HG02678 (cell line): ENCODE measurements at regions not wholly inside any gene's neighbourhood (a gene's known extent, or its start where the extent isn't known, plus 50 kb on each side); places are given as distances from the start of the nearest gene placed in this dataset.
"Not testable (repeated sequence)": the region's sequence is repeated elsewhere in the genome, so short reads cannot be mapped to it uniquely, and the experiment has no call there.

Source experiments
- ATAC-seq: cut with Tn5 transposase; IDR thresholded peaks from one replicate; pipeline ENCODE4 v1.9.1; 2021; ENCODE audit warnings: mild to moderate bottlenecking, moderate library complexity; ENCODE audit not compliant: unreplicated experiment

DNA sequence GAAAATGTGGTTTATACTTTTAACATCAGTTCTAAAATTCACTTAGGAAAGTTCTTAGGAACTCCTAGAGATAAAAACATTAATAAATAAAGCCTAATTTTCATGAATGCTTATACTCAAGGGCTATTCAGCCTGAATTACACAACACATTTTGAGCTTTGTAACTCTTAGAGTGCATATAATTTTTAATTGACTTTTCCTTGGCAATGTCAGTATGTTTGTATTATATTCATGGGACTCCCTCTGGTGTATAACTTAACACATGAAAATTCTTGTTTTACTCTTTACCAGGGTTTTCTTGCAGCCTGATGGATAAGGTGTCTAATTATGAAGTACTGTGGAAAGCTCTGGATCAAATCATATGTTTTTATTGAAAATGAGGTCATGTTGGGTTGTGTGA lies 150.6 kb upstream of the HMGA2 start:
- ATAC-seq: no peak

DNA sequence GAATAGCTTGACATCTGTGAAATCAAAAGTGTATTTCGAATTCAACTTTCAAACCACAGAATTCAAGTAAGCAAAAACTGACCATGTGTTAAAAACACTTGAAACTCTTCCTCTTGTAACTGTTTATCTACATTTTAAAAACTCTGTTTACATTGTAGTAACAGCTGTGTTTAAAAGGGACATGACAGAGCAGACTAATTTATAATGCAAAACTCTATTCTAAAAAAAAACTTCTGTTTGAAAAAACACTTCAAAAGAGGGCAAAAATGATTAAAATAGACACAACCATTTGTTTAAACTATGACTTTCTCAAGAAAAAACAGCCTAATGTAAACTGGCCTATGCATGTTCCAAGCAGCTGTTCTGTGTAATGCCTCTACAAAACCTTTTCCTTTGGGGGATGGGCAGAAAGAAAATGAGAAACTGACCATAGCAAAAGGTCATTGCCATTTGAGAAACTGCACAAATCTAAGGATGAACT lies 149.1 kb upstream of the HMGA2 start:
- no peak for ATAC-seq

DNA sequence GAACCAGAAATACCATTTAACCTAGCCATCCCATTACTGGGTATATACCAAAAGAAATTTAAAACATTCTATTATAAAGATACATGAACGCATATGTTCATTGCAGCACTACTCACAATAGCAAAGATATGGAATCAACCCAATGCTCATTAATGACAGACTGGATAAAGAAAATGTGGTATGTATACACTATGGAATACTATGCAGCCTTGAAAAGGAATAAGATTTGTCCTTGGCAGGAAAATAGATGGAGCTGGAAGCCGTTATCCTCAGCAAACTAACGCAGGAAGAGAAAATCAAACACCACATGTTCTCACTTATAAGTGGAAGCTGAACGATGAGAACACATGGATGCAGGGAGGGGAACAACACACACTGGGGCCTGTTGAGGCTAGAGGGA lies 146.1 kb upstream of the HMGA2 start:
- ATAC-seq: not testable (repeated sequence)

DNA sequence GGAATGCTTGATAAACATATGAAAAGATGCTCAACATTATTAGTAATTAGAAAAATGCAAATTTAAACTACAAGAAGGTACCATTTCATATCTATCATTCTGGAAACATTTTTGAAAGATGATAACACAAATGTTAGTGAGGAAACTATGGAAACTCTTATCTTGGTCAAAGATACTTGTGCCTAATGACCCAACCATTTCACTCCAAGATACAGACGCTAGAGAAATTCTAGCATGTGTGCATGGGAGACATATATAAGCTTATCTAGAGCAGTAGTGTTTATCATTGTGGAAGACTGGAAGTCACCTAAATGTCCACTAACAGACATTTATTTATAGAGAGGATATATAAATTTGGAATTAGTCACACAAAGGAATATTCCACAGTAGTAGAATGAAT lies 143.1 kb upstream of the HMGA2 start:
- no peak for ATAC-seq

DNA sequence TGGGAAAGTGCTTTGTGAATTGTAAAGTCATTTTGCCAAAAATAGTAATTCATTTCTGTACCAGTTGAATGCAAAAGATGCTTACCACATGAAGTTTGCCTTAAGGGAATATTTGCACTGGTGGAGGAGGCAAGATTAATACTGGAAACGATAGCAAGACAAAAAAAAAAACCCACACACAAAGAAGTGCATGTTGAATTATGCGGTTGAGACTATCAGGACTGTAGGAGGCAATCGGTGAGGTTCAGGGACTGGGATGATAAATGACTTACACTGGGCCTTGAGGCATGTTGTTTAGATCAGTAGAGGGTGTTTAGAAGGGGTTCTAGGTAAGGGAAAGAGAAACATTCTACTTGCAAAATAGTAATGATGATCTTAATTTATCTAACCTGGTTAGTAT lies 142.2 kb upstream of the HMGA2 start:
- ATAC-seq: no peak

DNA sequence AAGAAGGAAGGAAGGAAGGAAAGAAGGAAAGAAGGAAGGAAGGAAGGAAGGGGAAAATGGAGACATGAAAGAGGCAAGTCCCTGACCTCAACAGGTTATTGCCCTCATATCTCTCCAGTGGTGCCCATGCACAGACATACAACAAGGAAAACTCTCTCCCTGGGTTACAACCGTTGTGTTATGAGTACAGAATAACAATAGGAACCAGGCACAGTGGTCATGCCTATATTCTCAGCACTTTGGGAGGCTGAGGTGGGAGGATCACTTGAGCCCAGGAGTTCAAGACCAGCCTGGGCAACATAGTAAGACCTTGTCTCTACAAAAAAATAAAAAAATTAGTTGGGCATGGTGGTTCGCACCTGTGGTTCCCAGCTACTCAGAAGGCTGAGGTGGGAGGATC lies 139.4 kb upstream of the HMGA2 start:
- no peak for ATAC-seq

DNA sequence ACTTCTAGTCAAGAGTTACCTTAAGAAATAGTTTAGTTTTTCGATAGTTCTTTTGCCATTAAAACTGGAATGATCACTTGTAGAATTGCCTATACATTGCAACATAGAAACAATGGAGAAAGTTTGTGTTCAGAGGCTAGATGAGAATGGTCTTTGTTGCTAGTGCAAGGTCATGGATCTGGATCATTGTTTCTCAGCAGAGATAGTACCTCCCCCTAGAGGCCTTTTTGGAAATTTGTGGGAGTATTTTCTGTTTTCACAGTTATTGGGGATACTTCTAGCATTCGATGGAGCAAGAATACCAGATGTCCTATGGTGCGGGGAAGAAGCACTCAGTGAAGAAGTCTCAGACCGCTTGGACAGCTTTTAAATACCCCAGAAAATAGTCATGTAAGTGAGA lies 138.8 kb upstream of the HMGA2 start:
- ATAC-seq: no peak

DNA sequence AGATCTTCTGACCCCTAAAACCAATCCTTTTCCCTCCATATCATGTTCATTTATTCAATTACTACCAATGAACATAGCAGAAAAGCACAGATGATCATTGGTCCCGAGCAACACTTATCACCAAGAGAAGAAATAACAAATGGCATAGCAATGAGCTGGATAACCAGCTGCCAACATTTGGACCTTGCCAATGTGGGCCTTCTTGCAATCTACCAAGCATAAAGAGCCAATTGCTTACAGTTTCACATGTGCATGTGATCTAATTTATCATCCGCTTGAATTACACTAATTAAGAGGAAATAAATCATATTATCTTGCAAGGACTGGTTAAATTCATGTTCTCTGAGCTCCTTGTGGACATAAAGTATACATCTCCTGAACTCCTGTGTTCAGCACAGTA lies 134.8 kb upstream of the HMGA2 start:
- ATAC-seq: no peak

DNA sequence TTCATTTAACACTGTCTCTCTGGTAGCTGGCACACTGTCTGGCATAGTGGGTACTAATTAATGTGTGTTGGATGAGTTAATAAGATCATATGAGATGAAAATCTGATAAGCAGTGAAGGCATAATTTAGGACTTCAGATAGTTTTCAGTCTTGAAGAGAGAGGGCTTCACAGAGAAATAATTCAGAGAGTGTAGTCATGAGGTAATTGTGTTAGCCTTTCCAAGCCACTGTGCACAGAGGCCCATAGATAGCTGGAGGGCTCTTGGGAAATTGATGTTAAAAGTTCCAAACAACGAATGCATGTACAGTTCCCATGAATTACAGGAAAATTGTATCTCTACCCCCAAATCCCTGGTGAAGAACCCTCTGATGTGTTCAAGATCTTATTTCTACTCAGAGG lies 133.8 kb upstream of the HMGA2 start:
- ATAC-seq: no peak

DNA sequence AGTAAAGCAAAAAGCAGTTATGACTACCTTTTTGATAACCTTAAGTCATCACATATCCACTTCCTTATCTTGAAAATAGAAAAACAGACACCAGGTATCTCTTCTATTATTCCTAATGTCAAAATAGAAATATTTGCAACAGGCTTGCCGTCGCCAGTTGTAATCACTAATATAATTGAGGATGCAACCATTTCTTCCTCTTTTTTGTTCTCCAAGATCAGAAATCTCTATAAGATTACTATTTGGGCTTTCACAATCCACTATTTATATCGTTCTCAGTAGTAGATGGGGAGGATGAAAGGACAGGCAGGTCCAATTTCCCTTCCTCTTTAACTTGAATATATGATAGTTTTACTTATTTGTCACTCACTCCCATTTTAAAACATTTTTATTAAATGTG lies 130.2 kb upstream of the HMGA2 start:
- no peak for ATAC-seq

DNA sequence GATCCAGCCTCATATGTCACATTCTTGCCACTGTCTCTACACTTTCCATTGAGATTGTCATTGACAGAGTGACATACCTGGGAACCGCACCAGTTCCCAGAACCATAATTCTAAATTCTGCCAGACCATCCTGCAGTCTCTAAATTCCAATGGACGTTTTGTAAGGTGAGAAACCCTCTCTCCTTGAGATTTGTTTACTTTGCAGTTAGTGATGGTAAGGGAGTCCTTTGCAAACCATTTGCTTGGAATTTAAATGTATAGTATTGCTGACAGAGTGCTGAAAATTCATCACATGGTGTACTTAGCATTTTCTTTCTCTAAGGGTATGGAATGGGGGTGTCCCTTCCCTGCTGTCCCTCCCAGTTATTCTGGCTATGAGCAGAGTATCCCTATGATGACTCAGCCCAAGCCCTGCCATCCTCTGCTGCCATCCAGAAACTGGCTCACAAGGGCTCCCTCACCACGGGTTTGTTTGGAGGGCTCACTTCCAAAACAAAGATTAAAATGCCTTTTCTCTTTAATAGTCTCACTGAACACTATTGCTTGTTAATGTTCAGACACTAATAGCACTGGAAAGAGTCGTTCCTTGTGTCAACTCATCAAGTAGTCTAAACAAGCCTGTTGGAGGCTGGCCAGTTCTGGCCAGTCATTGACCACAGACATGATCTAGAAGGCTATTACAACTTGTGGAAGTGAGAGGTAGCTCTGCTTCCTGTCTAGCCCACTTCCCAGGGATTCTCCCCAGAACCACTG lies 129.0 kb upstream of the HMGA2 start:
- no peak for ATAC-seq

DNA sequence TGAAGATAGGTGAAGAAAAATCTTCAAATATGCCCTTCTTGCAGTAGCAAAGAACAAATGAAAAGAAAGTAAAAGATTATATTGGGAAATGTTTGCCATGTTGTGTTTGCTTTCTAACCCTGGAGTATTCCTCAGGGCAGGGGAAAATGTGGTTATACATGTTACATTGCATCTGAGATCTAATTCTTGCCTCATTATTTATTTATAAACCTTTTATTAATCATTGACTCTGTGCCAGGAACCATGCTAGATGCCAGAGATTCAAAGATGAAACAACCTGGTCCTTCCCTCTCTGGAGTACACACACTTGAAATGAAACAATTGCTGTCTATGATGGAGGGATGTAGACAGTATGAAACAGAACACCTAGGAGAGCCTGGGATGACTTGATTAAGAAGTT lies 128.1 kb upstream of the HMGA2 start:
- no peak for ATAC-seq

DNA sequence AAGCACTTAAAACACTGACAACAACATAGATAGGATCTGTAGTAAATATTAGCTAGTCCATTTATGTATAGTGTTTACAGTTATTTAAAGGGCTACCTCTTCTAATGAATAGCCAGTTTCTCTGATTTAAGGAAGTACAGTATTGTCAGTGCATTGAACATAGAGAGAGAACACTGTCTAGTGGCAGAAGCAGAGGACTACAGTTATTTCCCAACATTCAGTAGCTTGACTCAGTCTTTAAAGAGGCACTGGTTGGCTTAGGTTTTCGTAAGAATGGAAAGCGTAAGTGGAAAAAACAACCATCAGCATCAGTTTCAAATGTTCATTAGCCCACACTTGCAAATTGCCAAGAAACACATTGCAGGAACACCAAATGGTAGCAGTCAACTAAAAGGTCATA lies 125.0 kb upstream of the HMGA2 start:
- ATAC-seq: no peak

DNA sequence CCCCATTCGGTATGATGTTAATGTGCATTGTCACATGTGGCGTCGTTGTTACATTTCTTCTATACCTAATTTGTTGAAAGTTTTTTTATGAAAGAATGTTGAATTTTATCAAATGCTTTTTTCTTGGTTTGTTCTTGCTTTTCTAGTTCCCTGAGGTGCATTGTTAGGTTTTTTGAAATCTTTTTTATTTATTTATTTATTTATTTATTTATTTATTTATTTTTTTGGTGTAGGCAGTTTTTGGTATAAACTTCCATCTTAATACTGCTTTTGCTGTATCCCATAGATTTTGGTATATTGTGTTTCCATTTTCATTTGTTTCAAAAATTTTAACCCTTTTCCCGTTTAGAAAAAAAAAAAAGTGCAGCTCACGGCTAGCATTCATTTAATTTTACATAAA lies 121.1 kb upstream of the HMGA2 start:
- ATAC-seq: no peak

DNA sequence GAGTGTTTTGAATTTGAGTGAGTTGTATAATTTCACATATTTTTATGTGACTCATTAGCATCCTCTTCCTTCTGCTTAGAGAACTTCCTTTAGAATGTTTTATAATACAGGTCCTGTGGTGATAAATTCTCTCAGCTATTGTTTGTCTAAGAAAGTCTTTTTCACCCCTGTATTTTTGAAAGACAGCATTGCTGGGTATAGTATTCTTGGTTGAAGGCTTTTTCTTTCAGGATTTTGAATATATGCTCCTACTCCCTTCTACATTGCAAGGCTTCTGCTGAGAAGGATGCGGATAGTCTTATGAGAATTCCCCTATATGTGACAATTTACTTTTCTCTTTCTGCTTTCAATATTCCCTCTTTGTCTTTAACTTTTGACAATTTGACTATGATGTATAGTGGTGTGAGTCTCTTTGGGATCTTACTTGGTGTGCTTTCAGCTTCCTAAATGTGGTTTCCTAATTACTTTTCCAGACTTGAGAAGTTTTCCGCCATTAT lies 118.9 kb upstream of the HMGA2 start:
- ATAC-seq: no peak

DNA sequence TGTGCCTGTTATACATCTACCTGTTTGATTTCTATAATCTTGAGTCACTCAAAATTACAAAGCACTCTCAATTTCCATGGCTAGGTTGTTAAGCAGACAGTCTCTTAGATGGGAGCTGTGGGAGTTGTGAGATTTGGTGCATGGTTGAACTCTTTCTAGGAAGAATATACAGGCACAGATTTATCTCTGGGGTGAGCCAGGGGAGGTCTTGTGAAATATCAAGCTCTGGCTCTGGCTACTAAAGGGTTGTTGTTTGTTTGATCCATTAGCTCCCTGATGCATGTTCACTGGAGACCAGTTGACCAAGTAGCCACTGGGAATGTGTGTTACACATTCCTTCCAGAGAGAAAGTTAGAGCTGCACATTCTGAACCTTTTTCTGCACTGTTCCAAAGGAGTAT lies 117.2 kb upstream of the HMGA2 start:
- no peak for ATAC-seq

DNA sequence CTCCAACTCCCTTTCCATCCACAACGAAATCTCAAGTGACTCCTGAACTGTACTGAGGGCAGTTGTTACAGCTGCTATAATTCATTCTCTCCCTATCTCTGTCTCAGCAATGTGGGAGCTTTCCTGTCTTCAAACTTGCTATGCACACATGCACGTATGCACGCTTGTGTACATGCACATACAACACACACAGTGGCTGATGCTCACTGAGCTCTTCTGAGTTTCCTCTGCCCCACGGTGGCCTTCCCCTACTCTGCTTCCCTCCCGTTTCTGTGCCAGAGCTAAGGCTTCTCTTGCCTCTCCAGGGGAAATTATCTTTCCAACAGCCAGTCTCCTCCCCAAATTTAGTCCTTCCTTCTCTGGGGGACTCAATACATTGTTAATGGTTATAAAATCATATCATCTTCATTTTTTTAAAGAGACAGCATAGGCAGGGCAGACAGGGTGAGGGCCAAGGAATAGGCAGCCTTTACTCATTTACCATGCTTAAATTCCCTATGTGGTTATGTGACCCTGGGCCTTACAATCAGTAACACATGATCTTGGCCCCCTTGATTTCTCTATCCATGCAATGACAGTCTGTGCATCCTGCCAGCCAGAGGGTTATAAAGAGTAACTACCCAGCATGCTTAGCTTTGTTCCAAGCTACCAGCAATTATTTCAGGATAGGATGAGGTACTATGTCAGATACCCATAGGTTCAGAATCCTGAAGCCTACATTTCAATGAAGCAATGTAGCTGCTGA lies 111.9 kb upstream of the HMGA2 start:
- ATAC-seq: no peak

DNA sequence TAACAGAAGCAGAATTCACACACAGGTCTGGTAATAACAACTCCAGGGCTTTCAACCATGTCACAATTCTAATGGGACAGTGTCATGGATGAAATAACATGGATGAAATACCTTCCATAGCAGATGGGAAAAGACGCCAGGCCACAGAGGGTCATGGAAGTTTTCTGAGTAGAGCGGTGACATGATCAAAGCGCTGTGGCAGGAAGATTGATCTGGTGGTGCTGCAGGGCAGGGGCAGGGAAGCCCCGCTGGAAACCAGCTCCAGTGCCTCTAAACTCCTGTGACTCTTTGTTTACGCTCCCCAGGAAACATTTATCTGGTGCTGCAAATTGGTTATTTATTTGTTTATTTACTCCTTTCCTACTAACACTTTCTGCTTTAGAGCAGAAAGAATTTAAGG lies 108.3 kb upstream of the HMGA2 start:
- ATAC-seq: no peak

DNA sequence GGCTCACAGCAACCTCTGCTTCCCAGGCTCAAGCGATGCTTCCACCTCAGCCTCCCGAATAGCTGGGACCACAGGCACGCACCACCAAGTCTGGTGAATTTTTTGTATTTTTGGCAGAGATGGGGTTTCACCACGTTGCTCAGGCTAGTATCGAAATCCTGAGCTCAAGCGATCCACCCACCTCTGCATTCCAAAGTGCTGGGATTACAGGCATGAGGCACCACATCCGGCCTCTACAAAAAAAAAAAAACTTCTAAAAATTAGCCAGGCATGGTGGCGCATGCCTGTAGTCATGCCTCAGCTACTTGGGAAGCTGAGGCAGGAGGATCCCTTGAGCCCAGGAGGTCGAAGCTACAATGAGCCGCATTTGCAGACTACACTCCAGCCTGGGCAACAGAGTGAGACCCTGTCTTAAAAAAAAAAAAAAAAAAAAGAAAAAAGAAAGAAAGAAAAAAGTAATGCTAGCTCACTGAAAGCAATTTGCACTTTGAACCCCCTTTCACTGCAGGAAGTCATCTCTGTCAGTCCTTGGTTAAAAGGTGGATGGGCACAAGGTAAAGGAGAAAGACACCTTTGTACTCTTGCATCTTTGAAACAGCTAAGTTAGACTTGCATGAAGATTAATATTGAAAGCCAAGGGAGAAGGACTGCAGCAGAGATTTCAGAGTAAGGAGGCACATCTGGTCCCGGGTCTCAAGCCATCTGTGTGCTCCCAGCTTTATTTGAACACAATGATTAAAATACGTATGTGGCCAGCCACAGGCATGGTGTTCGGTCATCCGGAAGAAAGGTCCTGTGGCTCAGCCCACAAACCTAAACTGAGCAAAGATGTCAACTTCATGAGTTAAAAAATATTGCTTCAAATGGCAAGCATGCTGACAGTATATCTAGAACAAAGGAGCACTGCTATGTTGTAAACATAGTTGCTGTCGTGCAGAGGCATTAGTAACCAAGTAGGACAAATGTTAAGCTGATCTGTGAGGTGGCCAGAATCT lies 103.8 kb upstream of the HMGA2 start:
- no peak for ATAC-seq

DNA sequence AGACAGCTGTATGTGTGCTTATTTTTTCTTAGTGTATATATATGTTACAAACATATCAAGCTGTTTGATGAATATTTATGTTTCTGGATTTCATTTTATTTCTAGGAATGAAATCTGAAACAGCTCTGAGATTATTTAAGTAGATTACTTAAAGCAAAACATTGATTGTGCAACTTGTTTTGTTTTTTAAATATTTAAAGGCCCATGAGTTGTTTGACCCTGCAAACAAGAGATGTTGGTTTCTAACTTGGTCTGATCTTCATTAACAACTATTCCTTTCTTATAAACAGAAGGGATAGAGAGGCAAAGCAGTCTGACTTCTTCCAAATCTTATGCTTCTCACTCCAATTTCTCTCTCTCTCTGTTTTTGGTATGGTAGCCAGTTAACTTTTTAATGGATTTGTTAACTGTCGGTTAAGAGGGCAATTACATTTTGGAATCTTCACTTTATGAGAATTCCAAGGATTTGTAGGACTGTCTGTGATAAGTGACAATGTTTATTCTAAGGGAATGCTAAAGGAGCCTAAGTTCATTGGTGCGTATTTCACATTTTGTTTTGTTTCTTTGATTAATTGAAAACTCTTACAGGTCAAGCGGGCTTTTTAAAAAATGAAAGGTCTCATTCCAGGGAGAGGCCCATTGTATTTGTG lies 102.6 kb upstream of the HMGA2 start:
- ATAC-seq: no peak

DNA sequence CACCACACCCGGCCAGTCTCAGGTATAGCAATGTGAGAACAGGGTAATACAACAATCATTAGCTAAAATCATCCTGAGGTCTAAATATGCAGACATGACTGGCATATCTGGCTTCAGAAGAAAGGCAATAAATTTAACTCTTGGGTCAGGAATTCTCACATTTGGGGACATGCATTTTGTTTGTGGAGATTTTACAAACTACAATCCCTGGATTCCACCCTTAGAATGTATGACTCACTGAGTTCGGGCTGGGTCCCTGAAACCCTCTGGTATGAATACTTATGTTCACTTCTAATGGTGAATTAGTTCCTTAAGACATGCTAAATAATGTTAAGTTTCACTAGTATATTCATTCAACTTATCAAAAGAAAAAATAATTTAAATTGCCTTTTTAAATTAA lies 98.9 kb upstream of the HMGA2 start:
- no peak for ATAC-seq
